ENCODE measurements at regions not wholly inside any gene's neighbourhood (a gene's known extent, or its start where the extent isn't known, plus 50 kb on each side); places are given as distances from the start of the nearest gene placed in this dataset.

GRCh38 chr6:87807475-87807874 is 105.4 kb upstream of the AKIRIN2 start:
- H3K4me3 ChIP-seq (ENCODE audit: low read depth, low read length), result no peak overlapping the region
- DNase-seq (ENCODE audit: low read depth), result no peak

GRCh38 chr6:87806635-87807034 is 104.6 kb upstream of the AKIRIN2 start:
- no peak for TF ChIP-seq CTCF (conservative IDR thresholded peaks at IDR 0.05; ENCODE audit: low read depth, low read length)
- H3K4me3 ChIP-seq (ENCODE audit: low read depth, low read length), result no peak overlapping the region
- no peak for DNase-seq (ENCODE audit: low read depth)

More at GRCh38 chr6:87807475-87807874, 105.4 kb upstream of the AKIRIN2 start:
- no peak for TF ChIP-seq CTCF (conservative IDR thresholded peaks at IDR 0.05; ENCODE audit: low read depth, low read length)

- no peak overlapping the region for H3K4me3 ChIP-seq (ENCODE audit: low read depth, low read length)
- DNase-seq (ENCODE audit: low read depth), result no peak
- no peak for TF ChIP-seq CTCF (conservative IDR thresholded peaks at IDR 0.05; ENCODE audit: low read depth, low read length)
Observed at GRCh38 chr6:87806099-87806498, 104.1 kb upstream of the AKIRIN2 start.

- no peak for TF ChIP-seq CTCF (conservative IDR thresholded peaks at IDR 0.05; ENCODE audit: low read depth, low read length)
- DNase-seq (ENCODE audit: low read depth), result no peak
- no peak overlapping the region for H3K4me3 ChIP-seq (ENCODE audit: low read depth, low read length)
Observed at GRCh38 chr6:87803791-87804190, 101.8 kb upstream of the AKIRIN2 start.

- DNase-seq (ENCODE audit: low read depth), result no peak
- TF ChIP-seq CTCF (conservative IDR thresholded peaks at IDR 0.05; ENCODE audit: low read depth, low read length), result no peak
Observed at GRCh38 chr6:87799651-87800050, 97.6 kb upstream of the AKIRIN2 start.

GRCh38 chr6:87798393-87799278 is 96.6 kb upstream of the AKIRIN2 start:
- H3K4me3 ChIP-seq (ENCODE audit: low read depth, low read length), result no peak overlapping the region
- no peak for DNase-seq (ENCODE audit: low read depth)
- no peak for TF ChIP-seq CTCF (conservative IDR thresholded peaks at IDR 0.05; ENCODE audit: low read depth, low read length)

More at GRCh38 chr6:87799651-87800050, 97.6 kb upstream of the AKIRIN2 start:
- H3K4me3 ChIP-seq (ENCODE audit: low read depth, low read length), result no peak overlapping the region
